ENCODE measurements at regions not wholly inside any gene's neighbourhood (a gene's known extent, or its start where the extent isn't known, plus 50 kb on each side); places are given as distances from the start of the nearest gene placed in this dataset.

GRCh38 chr4:72846280-72847111, 223.0 kb downstream of the COX18 start:
- no peaks in the 10 kb centered on the region for H3K27me3 Mint-ChIP-seq
- 58% methylated on average over 12 of the region's 12 CpGs for WGBS (ENCODE audit: insufficient coverage)
- no peaks in the 10 kb centered on the region for H3K4me1 ChIP-seq (ENCODE audit: control insufficient read depth in 2 of 2, insufficient read depth in 2 of 2, low read length in 2 of 2)
- intact Hi-C loops (cut with micrococcal nuclease), result no loop called here
- H2AFZ ChIP-seq (ENCODE audit: insufficient read depth, low read depth, low read length, poor library complexity, severe bottlenecking), result no peak overlapping the region
- no peaks in the 10 kb centered on the region for H3K9me3 Mint-ChIP-seq (ENCODE audit: insufficient read depth)
- H3K4me1 Mint-ChIP-seq, result peaks cover 2% of the 10 kb centered on the region
- ChIA-PET POLR2A (no interaction called here), CTCF (no interaction called here)
- no peak overlapping the region for H3K27ac ChIP-seq (ENCODE audit: low read length in 2 of 2)
- peaks cover 0 to 16% (median 0%) of the 10 kb centered on the region in 3 donors for H3K9me3 ChIP-seq (ENCODE audit: control extremely low read depth in 1 of 3, control insufficient read depth in 2 of 3, insufficient read depth in 1 of 3, low read length in 2 of 3)
- peak; percentile 49 for ATAC-seq (ENCODE audit: low read depth)
- no peaks in the 10 kb centered on the region for H3K79me2 ChIP-seq (ENCODE audit: control insufficient read depth, insufficient read depth, low read length)
- H4K20me1 ChIP-seq (ENCODE audit: control insufficient read depth, insufficient read depth, low read length, poor library complexity, severe bottlenecking), result no peaks in the 10 kb centered on the region
- peak; percentile 12 for DNase-seq
- no peak overlapping the region for H3K4me3 ChIP-seq (ENCODE audit: control extremely low read depth in 1 of 5, extremely low read depth in 1 of 5, insufficient read depth in 1 of 5, low read depth in 2 of 5, low read length in 4 of 5)
- H3K9ac ChIP-seq (ENCODE audit: low read length), result no peak overlapping the region
- no peak overlapping the region for H3K27ac Mint-ChIP-seq
- H3K4me2 ChIP-seq (replicated peaks; ENCODE audit: low read depth, low read length, poor library complexity, severe bottlenecking), result no peak overlapping the region
- no peak overlapping the region for H3K4me3 Mint-ChIP-seq
- TF ChIP-seq EZH2 (IDR thresholded peaks at IDR 0.05; ENCODE audit: borderline replicate concordance, insufficient read depth, low read depth, low read length, poor library complexity, severe bottlenecking), result no peak
- no peaks in the 10 kb centered on the region for H3K36me3 ChIP-seq (replicated peaks in 1 of 2; ENCODE audit: control extremely low read depth in 1 of 2, control insufficient read depth in 1 of 2, extremely low read depth in 1 of 2, insufficient read depth in 2 of 2, low read length in 1 of 2)
- no peaks in the 10 kb centered on the region for H3K27me3 ChIP-seq (replicated peaks in 1 of 4; ENCODE audit: control extremely low read depth in 1 of 4, control insufficient read depth in 3 of 4, insufficient read depth in 4 of 4, low read length in 3 of 4)

- H3K27me3 ChIP-seq (replicated peaks in 1 of 4; ENCODE audit: control extremely low read depth in 1 of 4, control insufficient read depth in 3 of 4, insufficient read depth in 4 of 4, low read length in 3 of 4), result no peaks in the 10 kb centered on the region
- CTCF ChIA-PET, result no interaction called here
- no peaks in the 10 kb centered on the region for H4K20me1 ChIP-seq (ENCODE audit: control insufficient read depth, insufficient read depth, low read length, poor library complexity, severe bottlenecking)
- peaks cover 0 to 21% (median 0%) of the 10 kb centered on the region in 3 donors for H3K9me3 ChIP-seq (ENCODE audit: control extremely low read depth in 1 of 3, control insufficient read depth in 2 of 3, insufficient read depth in 1 of 3, low read length in 2 of 3)
- ATAC-seq (ENCODE audit: low read depth), result no peak
- no peak overlapping the region for H3K4me2 ChIP-seq (replicated peaks; ENCODE audit: low read depth, low read length, poor library complexity, severe bottlenecking)
- H2AFZ ChIP-seq (ENCODE audit: insufficient read depth, low read depth, low read length, poor library complexity, severe bottlenecking), result no peak overlapping the region
- no peaks in the 10 kb centered on the region for H3K4me1 ChIP-seq (ENCODE audit: control insufficient read depth in 2 of 2, insufficient read depth in 2 of 2, low read length in 2 of 2)
- no peak overlapping the region for H3K4me3 ChIP-seq (ENCODE audit: control extremely low read depth in 1 of 5, extremely low read depth in 1 of 5, insufficient read depth in 1 of 5, low read depth in 2 of 5, low read length in 4 of 5)
- intact Hi-C loops (cut with micrococcal nuclease), result no loop called here
- POLR2A ChIA-PET, result no interaction called here
- H3K36me3 ChIP-seq (replicated peaks in 1 of 2; ENCODE audit: control extremely low read depth in 1 of 2, control insufficient read depth in 1 of 2, extremely low read depth in 1 of 2, insufficient read depth in 2 of 2, low read length in 1 of 2), result no peaks in the 10 kb centered on the region
- no peak overlapping the region for H3K9ac ChIP-seq (ENCODE audit: low read length)
- Mint-ChIP-seq H3K27me3 (no peaks in the 10 kb centered on the region), H3K4me3 (no peak overlapping the region), H3K9me3 (ENCODE audit: insufficient read depth) (no peaks in the 10 kb centered on the region), H3K27ac (no peak overlapping the region), H3K4me1 (peaks cover 2% of the 10 kb centered on the region)
- H3K79me2 ChIP-seq (ENCODE audit: control insufficient read depth, insufficient read depth, low read length), result no peaks in the 10 kb centered on the region
- no peak for TF ChIP-seq EZH2 (IDR thresholded peaks at IDR 0.05; ENCODE audit: borderline replicate concordance, insufficient read depth, low read depth, low read length, poor library complexity, severe bottlenecking)
- TF ChIP-seq CTCF (IDR thresholded peaks at IDR 0.05), result no peak
- DNase-seq, result no peak
- no peak overlapping the region for H3K27ac ChIP-seq (ENCODE audit: low read length in 2 of 2)
Measured at GRCh38 chr4:72843466-72843865, 226.1 kb downstream of the COX18 start.
